NCI-H524 (cell line): ENCODE measurements at regions not wholly inside any gene's neighbourhood (a gene's known extent, or its start where the extent isn't known, plus 50 kb on each side); places are given as distances from the start of the nearest gene placed in this dataset.
A peak's percentile ranks its signal among the peaks of the same experiment; 100 is the strongest.

ENCODE experiments used
- DNase-seq, 2 experiments: peaks; one replicate each; lab custom pipeline; 2025; lab: John Stamatoyannopoulos, UW

GRCh38 chr13:37409756-37410155, 188.8 kb downstream of the POSTN start:
- peak in 1 of 2 experiments; percentile 6 for DNase-seq

GRCh38 chr13:37407156-37407555, 191.4 kb downstream of the POSTN start:
- DNase-seq = no peak

GRCh38 chr13:37406031-37406430, 192.5 kb downstream of the POSTN start:
- no peak for DNase-seq

- no peak for DNase-seq
Measured at GRCh38 chr13:37403776-37404527, 194.6 kb downstream of the POSTN start.

- no peak for DNase-seq
Measured at GRCh38 chr13:37401721-37402120, 196.8 kb downstream of the POSTN start.

GRCh38 chr13:37397535-37397934, 201.0 kb downstream of the POSTN start:
- DNase-seq = no peak

- DNase-seq = no peak
Measured at GRCh38 chr13:37395544-37395943, 203.0 kb downstream of the POSTN start.

GRCh38 chr13:37392389-37392788, 206.2 kb downstream of the POSTN start:
- no peak for DNase-seq

GRCh38 chr13:37390735-37391134, 207.8 kb downstream of the POSTN start:
- no peak for DNase-seq

- no peak for DNase-seq
Measured at GRCh38 chr13:37385956-37386670, 212.5 kb downstream of the POSTN start.

GRCh38 chr13:37385248-37385647, 213.3 kb downstream of the POSTN start:
- DNase-seq = no peak

- no peak for DNase-seq
Measured at GRCh38 chr13:37383856-37384370, 214.7 kb downstream of the POSTN start.

GRCh38 chr13:37383046-37383445, 215.5 kb downstream of the POSTN start:
- DNase-seq = peak in 1 of 2 experiments; percentile 3

GRCh38 chr13:37382146-37382545, 216.4 kb downstream of the POSTN start:
- no peak for DNase-seq

- DNase-seq = no peak
Measured at GRCh38 chr13:37381502-37381901, 217.1 kb downstream of the POSTN start.

GRCh38 chr13:37379841-37380240, 218.7 kb downstream of the POSTN start:
- DNase-seq = no peak

GRCh38 chr13:37375724-37376123, 222.8 kb downstream of the POSTN start:
- DNase-seq = no peak

GRCh38 chr13:37375071-37375470, 223.5 kb downstream of the POSTN start:
- no peak for DNase-seq

- no peak for DNase-seq
Measured at GRCh38 chr13:37369616-37370015, 229.0 kb downstream of the POSTN start.

GRCh38 chr13:37368501-37368900, 230.1 kb downstream of the POSTN start:
- DNase-seq = no peak

- DNase-seq = no peak
Measured at GRCh38 chr13:37366044-37366770, 232.4 kb downstream of the POSTN start.

- no peak for DNase-seq
Measured at GRCh38 chr13:37365496-37365895, 233.1 kb downstream of the POSTN start.

- DNase-seq = no peak
Measured at GRCh38 chr13:37364956-37365355, 233.6 kb downstream of the POSTN start.
